ENCODE measurements at regions not wholly inside any gene's neighbourhood (a gene's known extent, or its start where the extent isn't known, plus 50 kb on each side); places are given as distances from the start of the nearest gene placed in this dataset.

DNA sequence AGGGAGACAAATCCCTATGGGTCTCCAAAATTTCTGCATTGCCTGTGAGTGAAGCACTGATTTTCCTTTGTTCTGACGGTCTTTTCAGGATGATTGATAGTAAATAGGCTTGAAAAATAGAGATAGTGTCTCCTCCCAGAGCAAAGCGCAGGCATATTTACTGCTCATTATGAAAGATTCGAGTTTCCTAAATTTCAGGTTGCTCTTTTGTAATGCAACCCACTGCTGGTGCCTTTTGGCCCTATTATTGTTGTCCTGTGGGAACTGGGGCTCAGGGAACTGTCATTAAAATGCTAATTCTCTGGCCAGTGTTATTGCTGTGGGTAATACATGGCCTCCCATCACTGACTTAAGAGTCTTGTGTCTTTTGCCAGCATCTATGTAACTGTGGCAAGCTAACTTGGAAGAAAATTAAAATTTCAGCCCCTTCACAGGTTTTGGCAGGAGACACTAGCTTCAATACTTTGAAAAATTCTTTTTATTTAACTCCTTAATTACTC, 754.1 kb upstream of the MAP3K7 start:
- DNase-seq (ENCODE audit: low read depth) = no peak
- TF ChIP-seq, protein P1, sequence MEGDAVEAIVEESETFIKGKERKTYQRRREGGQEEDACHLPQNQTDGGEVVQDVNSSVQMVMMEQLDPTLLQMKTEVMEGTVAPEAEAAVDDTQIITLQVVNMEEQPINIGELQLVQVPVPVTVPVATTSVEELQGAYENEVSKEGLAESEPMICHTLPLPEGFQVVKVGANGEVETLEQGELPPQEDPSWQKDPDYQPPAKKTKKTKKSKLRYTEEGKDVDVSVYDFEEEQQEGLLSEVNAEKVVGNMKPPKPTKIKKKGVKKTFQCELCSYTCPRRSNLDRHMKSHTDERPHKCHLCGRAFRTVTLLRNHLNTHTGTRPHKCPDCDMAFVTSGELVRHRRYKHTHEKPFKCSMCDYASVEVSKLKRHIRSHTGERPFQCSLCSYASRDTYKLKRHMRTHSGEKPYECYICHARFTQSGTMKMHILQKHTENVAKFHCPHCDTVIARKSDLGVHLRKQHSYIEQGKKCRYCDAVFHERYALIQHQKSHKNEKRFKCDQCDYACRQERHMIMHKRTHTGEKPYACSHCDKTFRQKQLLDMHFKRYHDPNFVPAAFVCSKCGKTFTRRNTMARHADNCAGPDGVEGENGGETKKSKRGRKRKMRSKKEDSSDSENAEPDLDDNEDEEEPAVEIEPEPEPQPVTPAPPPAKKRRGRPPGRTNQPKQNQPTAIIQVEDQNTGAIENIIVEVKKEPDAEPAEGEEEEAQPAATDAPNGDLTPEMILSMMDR (IDR thresholded peaks at IDR 0.05; ENCODE audit: low read depth, low read length, missing control alignments) = no peak
- H3K4me3 ChIP-seq (ENCODE audit: low read depth, low read length) = no peak overlapping the region

GRCh38 chr6:91337967-91338366, 751.1 kb upstream of the MAP3K7 start:
- no peak overlapping the region for H3K4me3 ChIP-seq (ENCODE audit: low read depth, low read length)
- TF ChIP-seq, protein P1 (IDR thresholded peaks at IDR 0.05; ENCODE audit: low read depth, low read length, missing control alignments) = peak; percentile 24
- no peak for DNase-seq (ENCODE audit: low read depth)

GRCh38 chr6:91330896-91331295, 744.0 kb upstream of the MAP3K7 start:
- no peak for DNase-seq (ENCODE audit: low read depth)
- TF ChIP-seq, protein P1 (IDR thresholded peaks at IDR 0.05; ENCODE audit: low read depth, low read length, missing control alignments) = no peak
- H3K4me3 ChIP-seq (ENCODE audit: low read depth, low read length) = no peak overlapping the region

GRCh38 chr6:91328241-91328640, 741.4 kb upstream of the MAP3K7 start:
- no peak overlapping the region for H3K4me3 ChIP-seq (ENCODE audit: low read depth, low read length)
- TF ChIP-seq, protein P1 (IDR thresholded peaks at IDR 0.05; ENCODE audit: low read depth, low read length, missing control alignments) = no peak

GRCh38 chr6:91324711-91325110, 737.8 kb upstream of the MAP3K7 start:
- DNase-seq (ENCODE audit: low read depth) = no peak
- no peak overlapping the region for H3K4me3 ChIP-seq (ENCODE audit: low read depth, low read length)
- TF ChIP-seq, protein P1 (IDR thresholded peaks at IDR 0.05; ENCODE audit: low read depth, low read length, missing control alignments) = no peak

More at GRCh38 chr6:91328241-91328640, 741.4 kb upstream of the MAP3K7 start:
- DNase-seq (ENCODE audit: low read depth) = no peak

GRCh38 chr6:91317984-91318383, 731.1 kb upstream of the MAP3K7 start:
- TF ChIP-seq, protein P1 (IDR thresholded peaks at IDR 0.05; ENCODE audit: low read depth, low read length, missing control alignments) = no peak
- no peak overlapping the region for H3K4me3 ChIP-seq (ENCODE audit: low read depth, low read length)
- DNase-seq (ENCODE audit: low read depth) = no peak

DNA sequence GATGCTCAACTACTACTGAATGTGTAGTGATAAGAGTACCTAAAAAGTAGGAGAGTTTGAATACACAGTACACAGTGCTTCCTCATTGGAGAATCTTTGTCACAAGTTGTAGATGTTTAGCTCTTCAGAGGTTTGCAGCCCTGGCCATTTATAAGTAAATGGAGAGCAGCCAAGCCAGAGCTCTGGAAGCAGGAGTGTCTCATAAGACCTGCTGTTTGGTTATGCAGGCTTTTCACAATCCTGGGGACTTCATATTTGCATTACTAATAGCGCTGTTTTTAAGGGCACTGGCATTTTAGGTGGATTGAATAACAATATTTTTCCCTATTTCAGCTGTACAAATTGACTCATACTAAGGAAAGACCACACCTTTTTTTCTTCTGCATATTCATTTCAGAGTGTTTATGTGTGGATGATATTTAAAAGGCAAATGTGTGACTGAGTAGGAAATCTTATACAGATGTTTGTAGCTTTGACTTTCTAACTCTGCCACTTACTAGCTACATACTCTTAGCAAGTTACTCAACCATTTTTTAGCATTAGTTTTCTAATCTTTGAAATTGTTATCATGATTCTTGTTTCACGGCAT, 730.5 kb upstream of the MAP3K7 start:
- no peak overlapping the region for H3K4me3 ChIP-seq (ENCODE audit: low read depth, low read length)
- TF ChIP-seq, protein P1 (IDR thresholded peaks at IDR 0.05; ENCODE audit: low read depth, low read length, missing control alignments) = no peak
- no peak for DNase-seq (ENCODE audit: low read depth)
